Neural progenitor cell (in vitro differentiated cells): ENCODE measurements at regions not wholly inside any gene's neighbourhood (a gene's known extent, or its start where the extent isn't known, plus 50 kb on each side); places are given as distances from the start of the nearest gene placed in this dataset.

Experiments
- DNase-seq: peaks from one replicate; pipeline ENCODE4 v3.0.0-alpha.2; 2016; ENCODE audit warnings: low spot score
- H2AFZ ChIP-seq: fragments of 200-600 bp; sonication (generic); replicated peaks from 2 replicates; pipeline ENCODE4 v1.6.1; 2016; ENCODE audit warnings: antibody characterized with exemption
- H3F3A ChIP-seq: fragments of 200-600 bp; sonication (generic); 2 replicates; pipeline ENCODE4 v1.6.1; 2016; ENCODE audit warnings: antibody characterized with exemption, low read depth
- H3K27ac ChIP-seq: fragments of 200-600 bp; sonication (generic); 2 replicates; pipeline ENCODE4 v1.5.1; 2016; ENCODE audit warnings: mild to moderate bottlenecking
- H3K27me3 ChIP-seq: fragments of 200-600 bp; sonication (generic); 2 replicates; pipeline ENCODE4 v1.6.1; 2016; ENCODE audit warnings: mild to moderate bottlenecking, moderate library complexity
- H3K36me3 ChIP-seq: fragments of 200-600 bp; sonication (generic); 2 replicates; pipeline ENCODE4 v1.5.1; 2016
- H3K4me1 ChIP-seq: fragments of 200-600 bp; sonication (generic); 2 replicates; pipeline ENCODE4 v1.6.1; 2016; ENCODE audit warnings: mixed run types
- H3K4me2 ChIP-seq: fragments of 200-600 bp; sonication (generic); 2 replicates; pipeline ENCODE4 v1.6.1; 2016
- H3K4me3 ChIP-seq: fragments of 200-600 bp; sonication (generic); 2 replicates; pipeline ENCODE4 v1.5.1; 2016
- H3K79me2 ChIP-seq: fragments of 200-600 bp; sonication (generic); 2 replicates; pipeline ENCODE4 v1.6.1; 2016; ENCODE audit warnings: low read depth
- H3K9ac ChIP-seq: fragments of 200-600 bp; sonication (generic); 2 replicates; pipeline ENCODE4 v1.6.1; 2016
- H3K9me3 ChIP-seq: fragments of 200-600 bp; sonication (generic); 2 replicates; pipeline ENCODE4 v1.5.1; 2016; ENCODE audit warnings: low read depth
- H4K20me1 ChIP-seq: fragments of 200-600 bp; sonication (generic); 2 replicates; pipeline ENCODE4 v1.6.1; 2016; ENCODE audit warnings: low read depth
- H3K27ac Mint-ChIP-seq: 3 replicates; pipeline ENCODE4 v1.8.0; 2021; ENCODE audit warnings: mixed read lengths
- H3K27me3 Mint-ChIP-seq: 2 replicates; pipeline ENCODE4 v1.8.0; 2022; ENCODE audit warnings: low read depth, mild to moderate bottlenecking, inconsistent platforms, moderate library complexity, mixed read lengths; ENCODE audit not compliant: insufficient read depth
- H3K36me3 Mint-ChIP-seq: 3 replicates; pipeline ENCODE4 v1.8.0; 2021; ENCODE audit warnings: mixed read lengths
- H3K4me1 Mint-ChIP-seq: 3 replicates; pipeline ENCODE4 v1.8.0; 2021; ENCODE audit warnings: mixed read lengths
- H3K4me3 Mint-ChIP-seq: 3 replicates; pipeline ENCODE4 v1.8.0; 2021; ENCODE audit warnings: mild to moderate bottlenecking, moderate library complexity, mixed read lengths
- H3K9me3 Mint-ChIP-seq: 3 replicates; pipeline ENCODE4 v1.8.0; 2020; ENCODE audit warnings: mixed read lengths
- CTCF ChIP-seq: fragments of 200-600 bp; sonication (generic); IDR thresholded peaks from 2 replicates; pipeline ENCODE4 v1.5.1; 2017; ENCODE audit warnings: antibody characterized with exemption, mild to moderate bottlenecking
- EZH2 ChIP-seq: fragments of 200-600 bp; sonication (generic); IDR thresholded peaks from 2 replicates; pipeline ENCODE4 v1.6.1; 2017; ENCODE audit warnings: antibody characterized with exemption, mild to moderate bottlenecking, moderate library complexity
- EZH2phosphoT487 ChIP-seq: fragments of 200-600 bp; sonication (generic); IDR thresholded peaks from 2 replicates; pipeline ENCODE4 v1.6.1; 2017; ENCODE audit warnings: antibody characterized with exemption

DNA sequence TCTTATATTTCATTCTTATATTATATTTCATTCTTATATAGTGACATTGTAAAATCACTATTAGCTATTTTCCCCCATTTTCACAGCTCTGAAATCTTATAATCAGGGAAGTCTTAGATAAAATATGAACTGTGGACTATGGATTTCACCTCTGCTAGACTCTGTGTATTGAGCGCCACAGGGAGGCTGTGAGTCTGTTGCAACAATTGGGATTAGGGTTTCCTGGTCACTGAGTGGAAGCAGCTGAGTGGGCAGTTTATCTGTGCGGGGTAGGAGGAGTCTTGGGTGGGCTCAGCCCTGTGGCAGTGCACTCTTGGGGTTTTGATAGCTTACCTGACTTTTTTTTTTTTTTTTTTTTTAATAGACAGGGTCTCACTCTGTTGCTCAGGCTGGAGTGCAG lies 249.5 kb downstream of the PTTG2 start:
- H3K4me3 ChIP-seq, result no peak overlapping the region
- Mint-ChIP-seq H3K36me3 (no peaks in the 10 kb centered on the region), H3K4me1 (no peaks in the 10 kb centered on the region)

DNA sequence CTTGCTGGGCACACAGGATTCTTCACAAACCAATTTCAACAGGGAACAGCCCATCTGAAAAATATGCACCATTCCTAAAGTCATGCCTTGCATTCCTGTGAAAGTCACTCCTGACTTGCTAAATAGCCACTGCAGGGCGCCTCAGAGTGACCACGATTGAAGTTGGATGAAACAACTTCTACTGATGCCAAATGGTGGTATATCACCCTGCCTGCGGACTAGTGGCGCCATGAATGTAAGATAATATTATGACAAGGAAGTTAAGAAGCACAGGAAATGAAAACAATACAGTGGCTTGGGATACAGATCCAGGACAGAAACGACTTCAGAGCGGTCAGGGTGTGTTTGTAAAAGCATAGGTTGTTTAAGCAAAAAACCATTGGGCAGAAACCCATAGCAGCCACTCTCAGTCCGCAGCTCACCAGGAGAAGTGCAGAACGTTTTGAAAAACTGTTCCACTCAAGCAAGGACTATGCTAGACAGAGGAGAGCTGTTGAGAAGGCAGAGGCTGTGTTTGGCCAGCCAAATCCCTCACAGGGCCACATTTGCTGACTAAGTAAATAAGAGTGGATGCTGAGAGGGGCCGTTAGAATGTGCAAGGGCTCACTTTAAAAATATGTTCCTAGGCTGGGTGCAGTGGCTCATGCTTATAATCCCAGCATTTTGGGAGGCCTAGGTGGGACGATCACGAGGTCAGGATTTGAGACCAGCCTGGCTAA lies 250.4 kb downstream of the PTTG2 start:
- H4K20me1 ChIP-seq, result no peaks in the 10 kb centered on the region
- no peak overlapping the region for H3K9ac ChIP-seq
- Mint-ChIP-seq H3K4me3 (no peak overlapping the region), H3K27me3 (peaks cover 4% of the 10 kb centered on the region), H3K9me3 (peaks cover 16% of the 10 kb centered on the region), H3K4me1 (no peaks in the 10 kb centered on the region), H3K27ac (no peak overlapping the region), H3K36me3 (no peaks in the 10 kb centered on the region)
- H3K36me3 ChIP-seq, result no peaks in the 10 kb centered on the region
- no peak overlapping the region for H2AFZ ChIP-seq
- no peaks in the 10 kb centered on the region for H3K9me3 ChIP-seq
- no peaks in the 10 kb centered on the region for H3K27me3 ChIP-seq
- H3K79me2 ChIP-seq, result no peaks in the 10 kb centered on the region
- no peaks in the 10 kb centered on the region for H3F3A ChIP-seq
- no peaks in the 10 kb centered on the region for H3K4me1 ChIP-seq
- no peak overlapping the region for H3K27ac ChIP-seq
- H3K4me2 ChIP-seq, result no peak overlapping the region
- no peak for TF ChIP-seq CTCF
- TF ChIP-seq EZH2, result no peak
- TF ChIP-seq EZH2phosphoT487, result no peak
- no peak overlapping the region for H3K4me3 ChIP-seq
- no peak for DNase-seq

More for the DNA sequence above, 249.5 kb downstream of the PTTG2 start:
- H3K27ac Mint-ChIP-seq, result no peak overlapping the region
- H3K9me3 Mint-ChIP-seq, result peaks cover 12% of the 10 kb centered on the region
- Histone ChIP-seq H3K27ac (no peak overlapping the region), H3K27me3 (no peaks in the 10 kb centered on the region), H3K9me3 (no peaks in the 10 kb centered on the region), H2AFZ (no peak overlapping the region), H3K79me2 (no peaks in the 10 kb centered on the region), H3K4me1 (no peaks in the 10 kb centered on the region), H3K9ac (no peak overlapping the region), H3K4me2 (no peak overlapping the region), H3F3A (no peaks in the 10 kb centered on the region), H3K36me3 (no peaks in the 10 kb centered on the region), H4K20me1 (no peaks in the 10 kb centered on the region)
- no peak for TF ChIP-seq EZH2phosphoT487
- H3K4me3 Mint-ChIP-seq, result no peak overlapping the region
- no peak for DNase-seq
- H3K27me3 Mint-ChIP-seq, result peaks cover 2% of the 10 kb centered on the region

- Histone ChIP-seq H3K9me3 (no peaks in the 10 kb centered on the region), H3K36me3 (no peaks in the 10 kb centered on the region), H2AFZ (no peak overlapping the region), H3K4me3 (no peak overlapping the region), H3K27me3 (no peaks in the 10 kb centered on the region), H3F3A (no peaks in the 10 kb centered on the region), H3K4me2 (no peak overlapping the region), H3K4me1 (no peaks in the 10 kb centered on the region), H3K27ac (no peak overlapping the region), H3K9ac (no peak overlapping the region), H4K20me1 (no peaks in the 10 kb centered on the region), H3K79me2 (no peaks in the 10 kb centered on the region)
- no peak for TF ChIP-seq EZH2
- no peak for TF ChIP-seq CTCF
- TF ChIP-seq EZH2phosphoT487, result no peak
- Mint-ChIP-seq H3K9me3 (peaks cover 16% of the 10 kb centered on the region), H3K27me3 (peaks cover 4% of the 10 kb centered on the region), H3K4me3 (peak overlapping the region; percentile 55), H3K4me1 (no peaks in the 10 kb centered on the region), H3K36me3 (no peaks in the 10 kb centered on the region), H3K27ac (no peak overlapping the region)
- no peak for DNase-seq
These were observed 251.7 kb downstream of the PTTG2 start for GRCh38 chr4:38211885-38212284.

DNA sequence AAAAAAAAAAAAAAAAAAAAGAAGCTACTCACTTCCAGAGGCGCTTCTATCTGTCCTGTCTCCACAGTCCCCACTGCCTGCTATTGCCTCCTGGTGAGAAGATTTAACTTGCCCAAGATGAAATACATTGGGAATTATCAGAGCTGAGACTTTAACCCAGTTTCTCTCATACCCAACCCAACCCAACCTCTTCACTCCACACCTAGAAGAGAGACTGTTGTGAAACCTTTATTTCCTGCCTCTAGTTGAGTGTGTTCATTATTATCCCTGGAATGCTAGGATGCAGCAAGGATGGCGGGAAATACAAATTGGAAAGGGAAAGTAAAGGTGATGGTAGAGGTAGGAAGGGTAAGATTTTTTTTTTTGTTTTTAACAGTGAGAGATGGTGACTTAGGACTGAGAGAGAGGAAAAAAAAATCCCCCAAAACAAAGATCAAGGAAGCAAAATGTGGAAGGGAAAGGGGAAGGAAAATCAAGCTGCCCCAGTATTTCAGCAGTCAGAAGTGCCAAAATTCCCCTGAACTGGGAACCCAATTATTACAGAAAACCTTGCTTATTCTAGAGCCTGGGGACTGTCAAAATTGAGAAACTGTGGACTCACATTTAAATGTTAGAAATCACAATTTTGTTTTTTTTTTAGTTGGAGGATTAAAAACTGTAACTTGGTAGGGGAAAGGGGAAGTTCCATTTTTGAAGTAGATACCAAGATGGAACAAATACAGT lies 253.0 kb downstream of the PTTG2 start:
- Histone ChIP-seq H3K9ac (no peak overlapping the region), H3K4me3 (no peak overlapping the region), H3K27me3 (no peaks in the 10 kb centered on the region), H3K36me3 (no peaks in the 10 kb centered on the region), H3K4me1 (no peaks in the 10 kb centered on the region), H3K79me2 (no peaks in the 10 kb centered on the region), H3F3A (no peaks in the 10 kb centered on the region), H3K27ac (no peak overlapping the region), H2AFZ (peak overlapping the region; percentile 40), H3K4me2 (no peak overlapping the region), H4K20me1 (no peaks in the 10 kb centered on the region), H3K9me3 (no peaks in the 10 kb centered on the region)
- no peak overlapping the region for H3K27ac Mint-ChIP-seq
- H3K4me3 Mint-ChIP-seq, result no peak overlapping the region
- H3K36me3 Mint-ChIP-seq, result no peaks in the 10 kb centered on the region
- no peaks in the 10 kb centered on the region for H3K4me1 Mint-ChIP-seq
- no peak for TF ChIP-seq CTCF
- peaks cover 4% of the 10 kb centered on the region for H3K27me3 Mint-ChIP-seq
- no peak for DNase-seq
- peaks cover 9% of the 10 kb centered on the region for H3K9me3 Mint-ChIP-seq
